ENCODE measurements at regions not wholly inside any gene's neighbourhood (a gene's known extent, or its start where the extent isn't known, plus 50 kb on each side); places are given as distances from the start of the nearest gene placed in this dataset.

DNA sequence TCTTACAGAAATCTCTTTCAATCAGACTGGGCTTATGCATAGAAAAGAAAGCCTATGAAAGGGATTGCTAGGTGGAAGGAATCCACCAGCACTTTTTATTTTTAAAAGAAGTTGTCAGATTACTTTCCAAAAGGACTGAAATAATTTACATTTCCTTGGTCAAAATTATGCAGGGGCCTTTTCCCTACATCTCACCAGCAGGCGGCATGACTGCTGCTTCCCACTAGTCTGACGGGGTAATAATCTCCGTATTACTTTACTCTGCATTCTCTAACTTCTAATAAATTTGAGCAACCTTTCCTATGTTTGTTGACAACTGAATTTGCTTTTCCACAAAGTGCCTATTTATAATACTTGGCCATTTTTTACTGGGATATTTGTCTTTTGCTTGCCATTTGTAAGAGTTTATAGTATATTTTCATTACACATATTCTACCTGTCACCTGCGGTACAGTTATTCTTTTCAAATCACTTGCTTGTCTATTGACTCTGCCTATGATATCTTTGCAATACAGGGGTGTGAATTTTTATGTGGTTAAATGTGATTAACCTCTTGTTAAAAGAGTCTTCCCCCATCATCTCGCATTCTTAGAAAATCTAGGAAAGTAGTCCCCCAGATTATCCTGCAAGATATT lies 51.9 kb upstream of the USP47 start:
- no peak for DNase-seq (ENCODE audit: low read depth, low spot score)

GRCh38 chr11:11788063-11788710 lies 53.6 kb upstream of the USP47 start:
- no peak for DNase-seq (ENCODE audit: low read depth, low spot score)
- H3K27ac ChIP-seq = no peak overlapping the region

More for the DNA sequence above, 51.9 kb upstream of the USP47 start:
- H3K27ac ChIP-seq = no peak overlapping the region

GRCh38 chr11:11787305-11788062 lies 54.3 kb upstream of the USP47 start:
- DNase-seq (ENCODE audit: low read depth, low spot score) = no peak
- no peak overlapping the region for H3K27ac ChIP-seq

GRCh38 chr11:11786771-11787170 lies 55.0 kb upstream of the USP47 start:
- no peak for DNase-seq (ENCODE audit: low read depth, low spot score)
- no peak overlapping the region for H3K27ac ChIP-seq

DNA sequence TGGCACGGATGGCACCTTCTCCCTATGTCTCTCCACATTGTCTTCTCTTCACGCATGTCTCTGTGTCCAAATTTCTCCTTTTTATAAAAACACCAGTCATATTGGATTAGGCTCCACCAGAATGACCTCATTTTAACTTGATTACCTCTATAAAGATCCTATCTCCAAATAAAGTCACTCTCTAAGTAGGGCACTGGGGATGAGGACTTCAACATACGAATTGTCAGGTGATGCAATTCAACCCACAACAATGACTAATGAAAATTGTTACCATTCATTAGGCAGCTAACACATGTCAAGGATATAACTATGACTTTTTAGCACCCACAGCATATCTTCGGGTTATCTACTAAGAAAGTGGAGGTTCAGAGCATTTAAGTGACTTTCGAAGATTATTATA lies 55.5 kb upstream of the USP47 start:
- no peak for DNase-seq (ENCODE audit: low read depth, low spot score)
- no peak overlapping the region for H3K27ac ChIP-seq

DNA sequence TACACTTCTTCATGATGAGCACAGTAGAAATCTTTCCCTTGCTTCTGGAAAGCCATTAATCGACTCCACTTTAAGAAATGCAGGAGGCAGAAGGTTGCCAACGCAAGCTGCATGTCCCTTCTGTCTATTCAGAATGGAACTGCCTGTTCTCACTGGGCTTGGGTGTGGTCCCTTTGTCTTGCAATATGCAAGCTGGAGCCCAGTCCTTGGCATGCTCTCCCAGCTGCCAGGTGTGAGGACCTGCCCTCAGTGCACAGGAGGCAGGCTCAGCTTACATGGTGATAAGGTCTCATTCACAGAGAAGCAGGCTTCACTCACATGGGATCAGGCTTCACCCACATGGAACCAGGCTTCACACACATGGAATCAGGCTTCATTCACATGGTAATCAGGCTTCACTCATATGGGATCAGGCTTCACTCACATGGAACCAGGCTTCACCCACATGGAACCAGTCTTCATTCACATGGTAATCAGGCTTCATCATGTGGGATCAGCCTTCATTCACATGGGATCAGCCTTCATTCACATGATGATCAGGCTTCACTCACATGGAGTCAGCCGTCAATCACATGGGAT lies 59.2 kb upstream of the USP47 start:
- no peak overlapping the region for H3K27ac ChIP-seq
- DNase-seq (ENCODE audit: low read depth, low spot score) = no peak

GRCh38 chr11:11780858-11781257 lies 60.9 kb upstream of the USP47 start:
- H3K27ac ChIP-seq = no peak overlapping the region
- DNase-seq (ENCODE audit: low read depth, low spot score) = no peak

GRCh38 chr11:11779975-11780374 lies 61.8 kb upstream of the USP47 start:
- H3K27ac ChIP-seq = no peak overlapping the region
- no peak for DNase-seq (ENCODE audit: low read depth, low spot score)

DNA sequence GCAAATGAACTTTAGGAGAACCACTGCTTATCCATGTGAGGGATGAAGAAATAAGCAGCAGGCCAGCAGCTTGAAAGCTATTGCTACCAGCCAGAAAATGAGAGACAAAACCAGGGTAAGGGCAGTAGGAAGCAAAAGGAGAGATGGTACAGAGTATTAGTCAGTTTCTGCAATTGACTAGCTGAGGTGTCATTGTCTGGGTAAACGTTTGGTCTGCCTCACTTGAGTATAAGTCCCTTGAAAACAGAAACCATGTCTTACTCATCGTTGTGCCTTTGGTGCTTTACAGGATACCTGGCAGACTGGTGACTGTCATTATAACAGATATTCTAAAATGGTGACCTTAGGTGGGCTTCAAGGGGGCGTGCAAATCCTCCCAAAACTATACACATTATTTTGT lies 63.9 kb upstream of the USP47 start:
- no peak for DNase-seq (ENCODE audit: low read depth, low spot score)
- no peak overlapping the region for H3K27ac ChIP-seq

DNA sequence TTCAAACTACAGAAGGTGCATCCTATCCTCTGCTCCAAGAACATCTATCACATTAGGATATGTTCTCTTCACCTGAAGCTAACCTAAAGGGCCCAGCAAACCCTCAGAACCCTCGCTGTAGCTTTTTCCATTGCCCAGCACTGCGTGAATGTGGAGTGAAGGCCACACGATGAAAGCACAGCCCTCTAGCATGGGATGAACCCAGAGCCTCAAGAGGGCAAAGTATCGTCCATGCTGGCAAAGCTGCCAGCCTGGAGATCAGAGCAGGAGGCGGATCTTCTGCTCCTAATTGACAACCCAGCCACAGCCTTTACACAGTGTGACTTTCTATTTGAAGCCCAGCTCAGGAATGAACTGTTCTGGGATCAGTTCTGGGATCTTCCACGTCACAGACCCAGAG lies 65.1 kb upstream of the USP47 start:
- DNase-seq (ENCODE audit: low read depth, low spot score) = no peak
- H3K27ac ChIP-seq = no peak overlapping the region

- H3K27ac ChIP-seq = no peak overlapping the region
- DNase-seq (ENCODE audit: low read depth, low spot score) = no peak
These were observed 66.8 kb upstream of the USP47 start for GRCh38 chr11:11774928-11775327.

- no peak for DNase-seq (ENCODE audit: low read depth, low spot score)
- H3K27ac ChIP-seq = no peak overlapping the region
These were observed 68.8 kb upstream of the USP47 start for GRCh38 chr11:11772865-11773515.

DNA sequence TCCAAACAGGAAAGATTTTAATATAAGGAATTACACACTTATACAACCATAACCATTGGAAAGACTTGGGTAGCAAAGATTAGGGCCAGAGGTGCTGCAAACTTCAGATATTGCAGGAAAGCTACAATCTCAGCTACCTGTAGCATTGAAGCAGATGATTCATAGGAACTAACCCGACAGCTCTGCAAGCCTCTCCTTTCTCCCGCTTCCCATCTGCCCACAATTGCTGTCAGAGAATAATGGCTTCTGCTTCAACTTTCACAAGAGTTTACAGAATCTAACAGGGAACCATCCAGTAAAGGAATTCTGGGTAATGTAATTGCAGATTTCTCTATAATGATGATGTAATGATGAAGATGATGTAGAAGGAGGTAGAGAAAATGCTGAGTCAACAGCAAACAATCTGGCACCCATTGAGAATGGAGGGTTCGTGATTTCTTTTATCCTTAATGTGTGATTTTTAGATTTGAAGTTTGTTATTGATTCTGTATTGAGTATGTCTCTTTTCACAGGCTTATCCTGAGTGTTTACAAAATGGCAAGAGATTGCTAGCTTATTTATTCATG lies 70.8 kb upstream of the USP47 start:
- no peak for DNase-seq (ENCODE audit: low read depth, low spot score)
- H3K27ac ChIP-seq = no peak overlapping the region

DNA sequence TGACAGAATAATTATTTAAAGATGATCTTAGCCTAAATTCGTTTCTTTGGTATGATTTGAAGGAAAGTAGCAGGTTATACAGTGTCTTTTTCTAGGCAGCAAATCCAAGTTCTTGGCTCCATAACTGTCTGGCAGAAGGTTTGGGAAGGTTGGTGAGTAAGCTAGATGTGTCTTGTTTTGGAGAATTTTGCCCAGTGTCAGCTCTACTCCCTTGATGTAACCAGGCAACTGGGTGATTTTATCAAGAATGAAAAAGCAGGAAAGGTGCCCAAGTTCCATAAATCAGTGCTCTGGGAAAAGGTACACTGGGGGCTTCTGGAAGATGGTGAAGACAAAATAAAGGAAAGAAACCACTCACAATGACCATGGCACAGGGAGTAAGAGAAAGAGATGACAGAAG lies 71.5 kb upstream of the USP47 start:
- no peak for DNase-seq (ENCODE audit: low read depth, low spot score)

DNA sequence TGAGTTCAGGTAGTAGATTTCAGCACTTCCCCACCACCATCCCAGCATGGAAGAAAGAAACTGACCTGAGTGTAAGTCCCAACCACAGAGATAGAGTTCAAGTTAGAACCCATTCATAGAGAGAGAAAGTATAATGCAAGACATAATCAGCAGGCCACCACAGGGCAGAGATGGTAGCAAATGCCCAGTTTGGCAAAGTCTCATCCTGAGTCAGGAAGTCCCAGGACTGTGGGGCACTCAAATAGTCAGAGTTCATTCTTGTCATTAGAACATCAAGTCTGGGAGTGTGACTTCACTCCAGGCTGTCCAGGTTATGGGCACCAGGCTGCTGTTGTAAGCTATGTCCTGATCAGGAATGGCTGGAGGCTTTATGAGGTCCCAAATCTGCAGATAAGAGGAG lies 72.0 kb upstream of the USP47 start:
- no peak overlapping the region for H3K27ac ChIP-seq
- DNase-seq (ENCODE audit: low read depth, low spot score) = no peak

More for the DNA sequence above, 71.5 kb upstream of the USP47 start:
- no peak overlapping the region for H3K27ac ChIP-seq

DNA sequence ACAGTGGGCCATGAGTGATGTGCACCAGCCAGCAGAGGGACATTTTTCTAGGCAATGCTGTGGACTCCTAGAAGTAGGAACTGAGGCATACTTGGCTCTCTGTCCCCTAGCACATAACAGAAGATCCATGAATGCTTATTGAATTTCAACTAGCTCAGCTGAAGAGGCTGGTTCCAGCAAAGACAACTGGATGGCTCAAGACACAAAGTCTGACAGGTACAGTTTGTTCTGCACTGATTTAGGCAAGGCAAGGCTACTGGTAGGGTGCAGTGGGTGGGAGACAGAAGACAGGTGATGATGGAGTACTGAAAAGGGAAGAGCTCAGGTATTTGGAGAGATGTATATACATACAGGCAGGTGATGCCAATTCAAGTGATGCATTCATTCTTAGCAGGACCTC lies 72.4 kb upstream of the USP47 start:
- no peak for DNase-seq (ENCODE audit: low read depth, low spot score)
- no peak overlapping the region for H3K27ac ChIP-seq

DNA sequence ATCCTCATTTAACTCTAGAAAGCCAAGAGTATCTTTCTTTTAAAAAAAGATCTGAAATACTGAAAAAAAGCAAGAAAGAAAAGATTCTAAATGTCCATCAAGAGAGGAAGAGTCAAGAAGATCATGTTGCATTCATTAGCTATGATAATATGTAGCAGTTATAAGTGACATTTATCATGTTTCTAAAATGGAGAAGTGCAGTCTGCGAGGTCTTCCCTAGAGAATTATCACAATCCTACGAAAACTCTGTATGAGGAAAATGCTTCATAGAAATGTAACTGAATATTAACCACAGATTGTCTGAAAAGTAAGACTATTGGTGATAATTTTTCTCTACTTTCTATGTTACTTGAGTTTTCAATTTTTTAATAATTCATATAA lies 77.4 kb upstream of the USP47 start:
- no peak overlapping the region for H3K27ac ChIP-seq
- DNase-seq (ENCODE audit: low read depth, low spot score) = no peak

GRCh38 chr11:11763796-11764422 lies 77.9 kb upstream of the USP47 start:
- no peak for DNase-seq (ENCODE audit: low read depth, low spot score)
- H3K27ac ChIP-seq = no peak overlapping the region

DNA sequence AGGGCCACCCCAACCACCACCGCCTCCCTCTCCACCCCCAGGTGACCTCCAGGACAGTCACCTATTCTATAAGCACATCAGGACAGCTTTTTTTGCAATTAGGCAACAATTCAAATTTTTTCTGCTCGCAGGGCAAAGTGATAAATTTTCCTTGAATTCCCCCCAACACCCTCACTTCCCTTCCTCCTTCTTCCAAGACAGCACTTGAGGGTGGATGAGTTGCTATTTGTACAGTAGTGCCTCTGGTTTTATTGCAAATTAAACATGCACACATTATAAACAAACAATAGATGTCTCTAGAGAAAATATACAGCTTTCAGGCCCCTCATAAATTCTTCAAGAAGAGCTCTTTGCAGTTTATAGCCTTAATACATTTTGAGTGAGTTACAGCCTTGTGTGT lies 80.9 kb upstream of the USP47 start:
- no peak overlapping the region for H3K27ac ChIP-seq
- no peak for DNase-seq (ENCODE audit: low read depth, low spot score)

DNA sequence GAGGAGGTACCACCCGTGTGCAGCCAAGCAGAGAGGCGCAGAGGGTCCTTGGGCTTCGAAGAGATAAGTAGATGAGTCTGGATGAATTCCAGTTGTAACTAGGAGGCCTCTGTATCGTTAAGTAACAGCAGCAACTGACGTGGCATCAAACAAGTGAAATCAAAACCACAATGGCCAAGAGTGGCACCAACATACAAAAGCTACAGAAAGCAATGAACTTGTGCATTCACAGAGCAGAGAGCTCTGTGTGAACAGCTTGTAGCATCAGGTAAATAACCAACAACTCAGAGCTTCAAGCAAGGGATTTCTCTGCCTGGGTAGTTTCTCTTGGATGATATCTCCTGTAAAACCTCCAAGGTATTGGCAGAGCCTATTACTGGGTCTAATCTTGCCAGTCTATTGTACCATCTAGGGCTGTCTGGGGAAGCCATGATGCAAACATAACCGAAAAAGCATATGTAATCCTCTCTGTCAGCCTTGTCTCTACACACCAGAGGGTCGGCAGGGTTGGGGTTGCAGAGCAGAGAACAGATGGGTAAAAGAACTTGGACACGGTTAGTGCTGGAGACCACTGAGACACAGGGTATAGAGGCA lies 83.1 kb upstream of the USP47 start:
- DNase-seq (ENCODE audit: low read depth, low spot score) = no peak

More for the DNA sequence above, 83.1 kb upstream of the USP47 start:
- H3K27ac ChIP-seq = no peak overlapping the region
